ENCODE measurements at regions not wholly inside any gene's neighbourhood (a gene's known extent, or its start where the extent isn't known, plus 50 kb on each side); places are given as distances from the start of the nearest gene placed in this dataset.

DNA sequence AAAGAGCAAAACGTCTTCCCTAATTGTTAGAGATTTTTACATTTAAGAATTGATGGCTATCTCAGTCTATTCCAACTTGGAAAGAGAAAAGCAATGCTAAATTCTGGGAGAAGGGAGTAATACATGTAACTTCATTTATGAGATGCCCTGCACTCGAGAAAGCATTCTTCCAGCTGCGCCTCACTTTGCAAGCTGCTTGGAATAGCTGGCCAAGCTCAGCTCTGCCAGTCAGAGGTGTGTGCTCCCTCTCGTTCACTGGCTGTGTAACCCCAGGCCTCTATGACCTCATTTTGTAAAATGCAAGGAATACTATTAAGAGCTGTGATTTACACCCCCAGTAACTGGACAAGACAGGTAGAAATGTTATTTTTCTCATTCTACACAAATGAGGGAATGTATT lies 79.1 kb downstream of the OTX2 start:
- no peaks in the 10 kb centered on the region for H3K36me3 ChIP-seq (ENCODE audit: control insufficient read depth, insufficient read depth, low read length)
- no peaks in the 10 kb centered on the region for H3K9me3 Mint-ChIP-seq (ENCODE audit: unreplicated experiment)
- no peaks in the 10 kb centered on the region for H3K27me3 Mint-ChIP-seq (ENCODE audit: insufficient read depth, unreplicated experiment)
- peaks cover 13% of the 10 kb centered on the region for H3K4me1 Mint-ChIP-seq (ENCODE audit: low read depth, unreplicated experiment)
- no peak overlapping the region for H3K27ac Mint-ChIP-seq (ENCODE audit: unreplicated experiment)
- no TSS peak for BruUV-seq (replicated peaks)
- no peaks in the 10 kb centered on the region for H3K27me3 ChIP-seq (replicated peaks; ENCODE audit: control insufficient read depth, insufficient read depth, low read length)
- H3K4me3 ChIP-seq (ENCODE audit: low read depth, low read length), result no peak overlapping the region
- no peak overlapping the region for H3K4me3 Mint-ChIP-seq (ENCODE audit: unreplicated experiment)
- H3K36me3 Mint-ChIP-seq (ENCODE audit: insufficient read depth, unreplicated experiment), result no peaks in the 10 kb centered on the region
- DNase-seq, result no peak
- ChIA-PET POLR2A (no interaction called here), CTCF (no interaction called here)
- no peaks in the 10 kb centered on the region for H3K4me1 ChIP-seq
- no peaks in the 10 kb centered on the region for H3K9me3 ChIP-seq
- TF ChIP-seq, protein P1, sequence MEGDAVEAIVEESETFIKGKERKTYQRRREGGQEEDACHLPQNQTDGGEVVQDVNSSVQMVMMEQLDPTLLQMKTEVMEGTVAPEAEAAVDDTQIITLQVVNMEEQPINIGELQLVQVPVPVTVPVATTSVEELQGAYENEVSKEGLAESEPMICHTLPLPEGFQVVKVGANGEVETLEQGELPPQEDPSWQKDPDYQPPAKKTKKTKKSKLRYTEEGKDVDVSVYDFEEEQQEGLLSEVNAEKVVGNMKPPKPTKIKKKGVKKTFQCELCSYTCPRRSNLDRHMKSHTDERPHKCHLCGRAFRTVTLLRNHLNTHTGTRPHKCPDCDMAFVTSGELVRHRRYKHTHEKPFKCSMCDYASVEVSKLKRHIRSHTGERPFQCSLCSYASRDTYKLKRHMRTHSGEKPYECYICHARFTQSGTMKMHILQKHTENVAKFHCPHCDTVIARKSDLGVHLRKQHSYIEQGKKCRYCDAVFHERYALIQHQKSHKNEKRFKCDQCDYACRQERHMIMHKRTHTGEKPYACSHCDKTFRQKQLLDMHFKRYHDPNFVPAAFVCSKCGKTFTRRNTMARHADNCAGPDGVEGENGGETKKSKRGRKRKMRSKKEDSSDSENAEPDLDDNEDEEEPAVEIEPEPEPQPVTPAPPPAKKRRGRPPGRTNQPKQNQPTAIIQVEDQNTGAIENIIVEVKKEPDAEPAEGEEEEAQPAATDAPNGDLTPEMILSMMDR (IDR thresholded peaks at IDR 0.05; ENCODE audit: insufficient read depth in 1 of 2, low read depth in 1 of 2, low read length in 1 of 2, severe bottlenecking in 1 of 2, unreplicated experiment in 1 of 2), result no peak
- intact Hi-C loops (cut with micrococcal nuclease; ENCODE audit: unreplicated experiment), result no loop called here

DNA sequence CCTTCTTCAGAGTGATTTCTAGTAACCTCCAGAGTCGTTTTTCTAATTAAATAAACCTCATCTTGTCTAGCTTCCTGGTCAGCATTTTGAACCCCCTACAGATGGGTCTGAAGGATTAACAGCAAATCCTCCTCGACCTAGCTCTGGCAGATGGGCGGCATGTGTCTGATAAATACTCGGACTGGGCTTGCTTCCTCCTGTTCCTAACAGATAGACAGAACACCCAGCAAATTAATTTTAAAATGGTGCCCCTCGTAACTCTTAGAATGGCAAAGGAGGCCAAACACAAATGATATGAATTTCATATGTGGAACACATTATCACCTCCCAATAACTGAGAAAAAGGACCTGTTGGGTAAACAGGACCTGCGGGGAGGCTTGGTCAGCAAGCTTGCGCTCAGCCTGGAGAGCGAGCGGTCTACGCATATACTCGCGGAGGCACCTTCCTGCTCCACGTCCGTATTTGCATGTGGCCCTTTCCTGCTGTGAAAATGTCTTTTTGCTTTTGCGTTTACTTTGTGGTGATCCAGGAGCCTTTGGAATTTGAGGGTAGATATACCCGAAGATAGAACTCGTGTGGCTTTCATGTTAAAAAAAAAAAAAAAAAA lies 79.6 kb downstream of the OTX2 start:
- H3K36me3 ChIP-seq (ENCODE audit: control insufficient read depth, insufficient read depth, low read length), result no peaks in the 10 kb centered on the region
- Mint-ChIP-seq H3K27ac (ENCODE audit: unreplicated experiment) (no peak overlapping the region), H3K27me3 (ENCODE audit: insufficient read depth, unreplicated experiment) (no peaks in the 10 kb centered on the region), H3K4me3 (ENCODE audit: unreplicated experiment) (no peak overlapping the region), H3K4me1 (ENCODE audit: low read depth, unreplicated experiment) (peaks cover 13% of the 10 kb centered on the region), H3K36me3 (ENCODE audit: insufficient read depth, unreplicated experiment) (no peaks in the 10 kb centered on the region), H3K9me3 (ENCODE audit: unreplicated experiment) (no peaks in the 10 kb centered on the region)
- no TSS peak for BruUV-seq (replicated peaks)
- no peak overlapping the region for H3K4me3 ChIP-seq (ENCODE audit: low read depth, low read length)
- TF ChIP-seq, protein P1 (IDR thresholded peaks at IDR 0.05; ENCODE audit: insufficient read depth in 1 of 2, low read depth in 1 of 2, low read length in 1 of 2, severe bottlenecking in 1 of 2, unreplicated experiment in 1 of 2), result no peak
- no peak for DNase-seq
- no peaks in the 10 kb centered on the region for H3K9me3 ChIP-seq
- intact Hi-C loops (cut with micrococcal nuclease; ENCODE audit: unreplicated experiment), result no loop called here
- H3K27me3 ChIP-seq (replicated peaks; ENCODE audit: control insufficient read depth, insufficient read depth, low read length), result no peaks in the 10 kb centered on the region
- H3K4me1 ChIP-seq, result no peaks in the 10 kb centered on the region
- POLR2A ChIA-PET, result no interaction called here
- CTCF ChIA-PET, result no interaction called here

DNA sequence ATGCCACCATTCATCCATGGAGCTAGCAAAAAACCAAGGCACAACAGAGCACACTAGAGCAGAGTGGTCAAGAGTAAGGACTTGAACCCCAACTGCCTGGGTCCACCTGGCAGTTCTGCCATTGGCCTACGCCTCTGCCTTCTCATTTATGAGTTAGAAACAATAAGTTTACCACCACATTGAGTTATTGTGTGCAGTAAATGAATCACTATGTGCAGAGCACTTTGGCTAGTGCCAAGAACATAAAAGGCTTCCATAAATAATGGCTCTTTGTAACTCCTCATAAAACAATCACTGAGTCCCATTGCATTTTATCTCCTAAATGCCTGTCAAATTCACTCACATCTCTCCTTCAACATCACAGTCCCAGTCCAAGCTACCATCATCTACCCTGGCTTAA lies 86.3 kb downstream of the OTX2 start:
- H3K4me1 ChIP-seq, result no peaks in the 10 kb centered on the region; the same call in 1 of the 2 replicates
- H3K4me3 Mint-ChIP-seq (ENCODE audit: unreplicated experiment), result no peak overlapping the region
- H3K36me3 Mint-ChIP-seq (ENCODE audit: insufficient read depth, unreplicated experiment), result no peaks in the 10 kb centered on the region
- no peaks in the 10 kb centered on the region for H3K27me3 Mint-ChIP-seq (ENCODE audit: insufficient read depth, unreplicated experiment)
- H3K4me3 ChIP-seq (ENCODE audit: low read depth, low read length), result no peak overlapping the region
- DNase-seq, result no peak
- no peaks in the 10 kb centered on the region for H3K9me3 Mint-ChIP-seq (ENCODE audit: unreplicated experiment)
- H3K27ac Mint-ChIP-seq (ENCODE audit: unreplicated experiment), result no peak overlapping the region
- intact Hi-C loops (cut with micrococcal nuclease; ENCODE audit: unreplicated experiment), result no loop called here
- peaks cover 10% of the 10 kb centered on the region for H3K4me1 Mint-ChIP-seq (ENCODE audit: low read depth, unreplicated experiment)
- BruUV-seq (replicated peaks), result no TSS peak
- TF ChIP-seq, protein P1 (IDR thresholded peaks at IDR 0.05; ENCODE audit: insufficient read depth in 1 of 2, low read depth in 1 of 2, low read length in 1 of 2, severe bottlenecking in 1 of 2, unreplicated experiment in 1 of 2), result no peak
- ChIA-PET POLR2A (no interaction called here), CTCF (no interaction called here)
- H3K36me3 ChIP-seq (ENCODE audit: control insufficient read depth, insufficient read depth, low read length), result no peaks in the 10 kb centered on the region
- no peaks in the 10 kb centered on the region for H3K9me3 ChIP-seq
- no peaks in the 10 kb centered on the region for H3K27me3 ChIP-seq (replicated peaks; ENCODE audit: control insufficient read depth, insufficient read depth, low read length)

Data from Caco-2 (cell line).